Stomach (tissue), 4 donors: ENCODE measurements at regions not wholly inside any gene's neighbourhood (a gene's known extent, or its start where the extent isn't known, plus 50 kb on each side); places are given as distances from the start of the nearest gene placed in this dataset.

Experiments used
- CTCF ChIP-seq, 7 experiments: fragments of 450-650 bp in 4 of 7; fragments of 200-600 bp in 3 of 7; sonication (generic) in 3 of 7; IDR thresholded peaks; one replicate each; pipeline ENCODE4 v1.5.1; 2016 to 2019; ENCODE audit warnings: antibody characterized with exemption in 7 of 7, control low read depth in 2 of 7, mild to moderate bottlenecking in 1 of 7
- POLR2A ChIP-seq, 4 donors: fragments of 450-650 bp; IDR thresholded peaks; one replicate each; pipeline ENCODE4 v1.6.1; 2016; ENCODE audit warnings: antibody characterized with exemption in 4 of 4, control low read depth in 2 of 4, mild to moderate bottlenecking in 1 of 4, moderate library complexity in 1 of 4
- POLR2AphosphoS5 ChIP-seq, 3 donors: sonication (generic); formaldehyde crosslinking; IDR thresholded peaks; one replicate each; pipeline ENCODE4 v1.6.1; 2016; ENCODE audit warnings: antibody characterized with exemption in 3 of 3

- TF ChIP-seq CTCF (IDR thresholded peaks at IDR 0.05) (no peak), POLR2A (IDR thresholded peaks at IDR 0.05) (no peak), POLR2AphosphoS5 (IDR thresholded peaks at IDR 0.05) (no peak)
These were observed 67.1 kb upstream of the HIF1A start for GRCh38 chr14:61628016-61628725.
